ENCODE measurements at regions not wholly inside any gene's neighbourhood (a gene's known extent, or its start where the extent isn't known, plus 50 kb on each side); places are given as distances from the start of the nearest gene placed in this dataset.

DNA sequence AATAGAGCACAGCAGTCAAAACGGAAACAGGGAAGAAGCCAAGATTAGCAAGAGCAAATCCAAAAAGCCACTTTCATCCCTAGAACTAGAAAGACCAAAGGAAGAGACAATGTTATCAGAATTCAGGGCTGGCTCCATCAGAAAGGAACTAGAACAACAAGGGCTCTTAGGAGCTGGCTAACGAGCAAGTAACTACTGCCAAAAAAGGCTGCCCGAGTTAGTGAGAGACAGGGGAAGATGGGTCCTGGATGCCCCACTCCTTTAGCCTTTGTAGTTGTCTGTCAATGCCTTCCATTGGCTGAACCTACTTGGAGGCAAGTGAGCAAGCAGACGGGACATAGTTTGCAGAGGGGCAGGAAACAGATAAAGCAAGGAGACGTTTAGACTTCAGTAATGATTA, 240.4 kb downstream of the KLF12 start:
- TF ChIP-seq ZNF274 (IDR thresholded peaks at IDR 0.05; ENCODE audit: low read depth, low read length) (no peak), YY1 (IDR thresholded peaks at IDR 0.05; ENCODE audit: insufficient read depth, insufficient read length) (no peak), SUZ12 (IDR thresholded peaks at IDR 0.05; ENCODE audit: extremely low read depth, insufficient read depth, insufficient read length) (no peak)
